Cerebellar nuclear complex (tissue), 1 donor: ENCODE measurements at regions not wholly inside any gene's neighbourhood (a gene's known extent, or its start where the extent isn't known, plus 50 kb on each side); places are given as distances from the start of the nearest gene placed in this dataset.
"Not testable (repeated sequence)": the region's sequence is repeated elsewhere in the genome, so short reads cannot be mapped to it uniquely, and the experiment has no call there.

ENCODE experiments used
- DNase-seq, 2 experiments: peaks; one replicate each; lab custom pipeline; 2025; lab: John Stamatoyannopoulos, UW

- no peak for DNase-seq
Observed at GRCh38 chr3:8423307-8423706, 78.3 kb upstream of the LMCD1 start.

- DNase-seq, result no peak
Observed at GRCh38 chr3:8424281-8424680, 77.3 kb upstream of the LMCD1 start.

- no peak for DNase-seq
Observed at GRCh38 chr3:8436661-8437287, 64.8 kb upstream of the LMCD1 start.

GRCh38 chr3:8438507-8439079 lies 63.0 kb upstream of the LMCD1 start:
- DNase-seq, result no peak

GRCh38 chr3:8440142-8440541 lies 61.5 kb upstream of the LMCD1 start:
- not testable (repeated sequence) for DNase-seq

- DNase-seq, result no peak
Observed at GRCh38 chr3:8441969-8442559, 59.6 kb upstream of the LMCD1 start.

GRCh38 chr3:8442993-8443650 lies 58.5 kb upstream of the LMCD1 start:
- no peak for DNase-seq

GRCh38 chr3:8443829-8444791 lies 57.5 kb upstream of the LMCD1 start:
- no peak for DNase-seq

GRCh38 chr3:8444883-8445282 lies 56.7 kb upstream of the LMCD1 start:
- DNase-seq, result no peak

GRCh38 chr3:8445861-8446260 lies 55.8 kb upstream of the LMCD1 start:
- DNase-seq, result no peak

- DNase-seq, result no peak
Observed at GRCh38 chr3:8446845-8447244, 54.8 kb upstream of the LMCD1 start.

GRCh38 chr3:8450618-8451017 lies 51.0 kb upstream of the LMCD1 start:
- DNase-seq, result no peak

- no peak for DNase-seq
Observed at GRCh38 chr3:8451696-8452095, 49.9 kb upstream of the LMCD1 start.
